Fibroblast of skin of left biceps (primary cell): ENCODE measurements at regions not wholly inside any gene's neighbourhood (a gene's known extent, or its start where the extent isn't known, plus 50 kb on each side); places are given as distances from the start of the nearest gene placed in this dataset.

Experiments
- DNase-seq, 2 experiments: peaks; one replicate each; pipeline ENCODE4 v3.0.0-alpha.2; 2013; ENCODE audit warnings: low read depth in 2 of 2

DNA sequence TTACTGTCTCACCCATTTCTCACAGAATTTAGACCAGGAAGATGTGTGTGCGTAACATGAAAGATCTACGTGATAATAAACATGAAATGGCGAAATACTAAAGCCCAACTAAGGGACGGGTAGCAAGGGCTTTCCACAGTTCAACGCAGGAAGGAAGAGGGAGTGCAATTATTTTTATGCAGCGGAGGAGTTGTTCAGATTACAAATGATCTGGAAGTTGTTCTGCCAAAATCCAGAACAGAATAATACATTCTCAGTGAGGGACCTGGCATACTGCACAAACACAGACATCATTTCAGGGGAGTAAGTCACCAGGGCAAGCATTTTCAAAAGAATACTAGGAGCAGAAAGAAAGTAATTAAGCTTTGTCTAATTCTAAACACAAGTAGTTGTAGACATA is 133.6 kb upstream of the RAP2B start:
- no peak for DNase-seq

DNA sequence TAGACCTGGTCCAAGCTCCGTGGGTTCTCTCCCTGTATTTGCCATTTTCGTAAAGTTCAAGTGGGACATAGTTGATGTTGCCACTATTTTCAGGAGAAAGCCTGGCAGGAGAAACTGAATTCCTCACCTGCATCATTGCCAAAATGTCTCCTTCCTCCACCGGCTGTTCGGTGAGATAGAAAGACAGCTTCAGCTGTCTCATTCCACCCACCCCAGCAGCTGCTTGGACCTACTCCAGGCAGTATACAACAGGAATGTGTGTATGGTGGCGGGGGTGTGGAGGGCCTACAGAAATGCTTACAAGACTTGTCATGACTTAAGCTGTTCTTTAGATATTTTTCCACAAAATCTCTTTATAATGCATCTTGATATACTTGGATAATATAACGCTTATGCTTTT is 132.7 kb upstream of the RAP2B start:
- peak; percentile 63 to 66 for DNase-seq

DNA sequence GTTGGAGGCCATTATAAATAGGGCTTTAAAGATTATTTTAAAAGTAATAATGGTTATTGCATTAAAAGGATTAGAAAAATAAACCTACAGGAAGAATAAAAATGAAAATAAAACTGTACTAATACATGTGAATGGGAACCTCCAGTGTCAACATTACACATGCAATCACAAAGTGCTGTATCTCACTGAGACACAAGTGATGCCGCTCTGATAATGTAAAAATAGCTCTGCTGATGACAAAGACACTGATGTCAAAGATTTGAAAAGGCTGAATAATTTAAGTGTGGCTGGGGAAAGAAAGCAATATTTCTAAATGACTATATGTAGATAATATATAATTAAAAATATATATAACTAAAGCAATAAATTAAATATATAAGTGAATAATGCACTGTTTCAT is 129.1 kb upstream of the RAP2B start:
- DNase-seq: no peak

DNA sequence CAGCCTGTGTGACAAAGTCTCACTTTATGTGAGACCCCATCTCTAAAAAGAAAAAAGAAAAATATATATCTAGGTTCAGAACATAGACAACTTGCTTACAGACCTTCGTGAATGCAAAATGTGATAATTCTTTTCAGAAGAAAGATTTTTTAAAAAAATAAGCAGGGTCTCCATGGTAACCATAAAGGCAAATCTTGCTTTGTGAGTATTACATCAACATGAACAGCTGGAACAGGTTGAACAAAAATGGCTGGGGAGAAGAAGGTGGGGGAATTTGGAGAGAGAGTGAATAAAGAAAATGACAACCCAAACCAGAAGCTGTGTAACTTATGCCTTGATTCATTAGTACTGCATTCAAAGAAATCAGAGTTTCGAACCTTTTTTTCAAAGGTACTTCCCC is 125.2 kb upstream of the RAP2B start:
- DNase-seq: no peak

DNA sequence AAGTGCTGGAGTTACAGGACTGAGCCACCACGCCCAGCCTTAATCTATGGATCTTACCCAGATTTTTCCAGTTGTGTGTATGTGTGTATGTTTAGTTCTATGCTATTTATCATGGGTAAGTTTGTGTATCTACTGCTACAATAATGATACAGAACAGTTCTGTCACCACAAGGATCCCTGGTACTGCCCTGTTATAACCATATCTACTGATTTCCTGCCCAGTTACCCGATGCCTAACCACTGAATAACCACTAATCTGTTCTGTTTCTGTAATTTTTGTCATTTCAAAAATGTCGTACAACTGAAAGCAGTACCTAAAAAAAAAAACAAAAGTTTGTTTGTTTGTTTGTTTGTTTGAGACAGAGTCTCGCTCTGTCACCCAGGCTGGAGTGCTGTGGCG is 123.7 kb upstream of the RAP2B start:
- DNase-seq: no peak

DNA sequence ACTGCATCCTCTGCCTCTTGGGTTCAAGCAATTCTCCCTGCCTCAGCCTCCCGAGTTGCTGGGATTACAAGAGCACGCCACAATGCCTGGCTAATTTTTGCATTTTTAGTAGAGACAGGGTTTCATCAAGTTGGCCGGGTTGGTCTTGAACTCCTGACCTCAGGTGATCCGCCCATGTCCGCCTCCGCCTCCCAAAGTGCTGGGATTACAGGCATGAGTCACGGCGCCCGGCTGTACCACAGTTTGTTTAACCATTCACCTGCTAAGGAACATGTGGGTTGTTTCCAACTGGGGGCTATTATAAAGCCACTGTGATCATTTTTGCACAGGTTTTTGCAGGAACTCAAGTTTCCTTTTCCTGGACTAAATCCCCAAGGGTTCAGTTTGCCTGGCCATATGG is 123.2 kb upstream of the RAP2B start:
- DNase-seq: no peak

DNA sequence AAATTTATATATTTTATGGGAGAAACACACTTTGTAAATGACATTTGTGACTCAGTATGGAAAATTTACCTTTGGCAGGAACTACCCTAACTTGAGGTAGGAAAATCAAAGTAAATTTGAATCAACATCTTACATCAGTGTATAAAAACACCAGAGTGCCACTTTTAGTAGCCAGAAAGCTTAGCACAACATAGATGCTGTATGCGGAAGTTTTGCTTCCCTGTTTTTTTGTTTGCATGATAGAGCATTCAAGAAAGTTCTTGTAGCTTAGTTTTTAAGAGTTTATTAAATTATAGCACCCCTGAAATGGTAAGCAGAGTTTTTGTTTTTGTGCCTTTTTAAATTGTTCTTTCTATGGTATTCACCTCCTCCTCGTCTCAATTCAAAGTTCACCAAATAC is 120.8 kb upstream of the RAP2B start:
- DNase-seq: no peak

DNA sequence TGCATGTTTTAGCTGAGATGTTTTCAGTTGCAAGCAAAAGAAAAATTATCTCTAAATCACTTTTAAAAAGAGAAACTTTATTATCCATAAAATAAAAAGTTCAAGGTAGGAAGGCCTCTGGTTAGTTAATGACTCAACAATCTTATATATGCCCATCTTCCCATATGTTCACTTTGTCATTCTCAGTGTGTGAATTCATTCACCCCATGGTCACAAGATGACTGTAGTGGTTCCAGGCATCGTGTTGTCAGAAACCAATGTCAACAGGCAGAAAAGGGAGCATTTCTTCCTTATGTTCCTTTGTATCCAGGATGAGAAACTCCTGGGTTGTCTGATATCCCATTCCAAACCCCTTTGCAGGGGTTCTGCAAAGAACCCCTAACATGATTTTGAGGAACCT is 119.9 kb upstream of the RAP2B start:
- DNase-seq: no peak

DNA sequence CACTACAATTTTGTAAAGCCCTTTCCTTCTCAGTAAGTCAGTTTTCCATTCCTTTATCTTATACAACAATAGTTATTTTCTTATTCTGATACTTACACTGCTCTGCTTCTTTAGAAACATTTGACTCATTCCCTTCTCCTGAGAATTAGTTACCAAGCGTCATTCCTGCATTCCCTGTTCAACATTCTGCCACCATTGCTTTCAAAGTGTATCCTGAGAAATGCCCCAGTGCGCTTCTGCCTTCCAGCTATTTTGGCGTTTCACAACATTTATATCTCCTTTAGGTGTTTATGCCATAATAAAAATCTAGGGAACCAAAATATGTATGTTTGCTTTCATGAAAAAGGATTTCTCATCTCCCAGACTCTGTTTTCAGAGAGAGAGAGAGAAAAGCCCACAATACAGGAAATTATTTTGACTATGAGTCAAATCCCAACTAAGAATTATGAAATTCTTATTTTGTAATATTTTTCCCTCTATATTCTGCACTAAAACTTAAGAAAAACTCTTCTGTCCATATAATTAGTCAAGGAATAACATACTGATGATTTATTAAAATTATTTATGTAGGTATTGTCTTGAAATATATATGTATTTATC is 118.2 kb upstream of the RAP2B start:
- DNase-seq: no peak

DNA sequence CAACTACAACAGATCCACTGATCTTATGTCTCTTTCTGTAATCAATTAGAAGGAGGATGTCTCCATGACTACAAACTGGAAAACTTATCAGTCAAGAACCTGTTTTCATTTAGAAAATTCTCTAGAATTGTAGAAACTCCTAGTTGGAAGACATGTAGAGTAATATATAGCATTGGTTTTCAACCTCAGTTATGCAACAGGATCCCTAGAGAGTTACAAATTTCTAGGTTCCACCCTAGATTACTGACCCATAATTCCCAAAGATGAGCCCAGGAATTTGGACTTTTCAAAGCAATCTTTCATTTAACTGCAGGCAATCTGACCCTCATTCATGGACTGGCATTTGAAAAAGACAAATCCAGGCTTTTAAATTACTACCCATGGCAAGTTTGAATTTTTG is 116.9 kb upstream of the RAP2B start:
- DNase-seq: no peak

DNA sequence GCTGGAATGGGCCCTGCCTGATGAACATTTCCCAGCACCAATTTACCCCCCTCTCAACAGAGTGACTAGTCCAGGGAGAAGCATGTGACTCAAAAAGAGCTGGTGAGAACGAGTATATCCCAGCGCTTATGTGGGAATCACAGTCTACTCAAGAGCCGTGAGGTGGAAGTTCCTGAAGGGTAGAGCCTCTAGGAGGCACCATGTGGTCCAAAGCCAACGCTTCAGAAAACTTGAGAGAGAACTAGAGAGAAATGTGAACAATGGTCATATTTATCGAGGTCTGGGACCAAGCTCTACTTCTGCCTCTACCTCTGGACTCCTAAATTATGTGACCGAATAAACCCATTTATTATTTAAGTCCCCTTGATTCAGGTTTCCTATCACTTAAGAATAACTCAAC is 111.0 kb upstream of the RAP2B start:
- no peak for DNase-seq

DNA sequence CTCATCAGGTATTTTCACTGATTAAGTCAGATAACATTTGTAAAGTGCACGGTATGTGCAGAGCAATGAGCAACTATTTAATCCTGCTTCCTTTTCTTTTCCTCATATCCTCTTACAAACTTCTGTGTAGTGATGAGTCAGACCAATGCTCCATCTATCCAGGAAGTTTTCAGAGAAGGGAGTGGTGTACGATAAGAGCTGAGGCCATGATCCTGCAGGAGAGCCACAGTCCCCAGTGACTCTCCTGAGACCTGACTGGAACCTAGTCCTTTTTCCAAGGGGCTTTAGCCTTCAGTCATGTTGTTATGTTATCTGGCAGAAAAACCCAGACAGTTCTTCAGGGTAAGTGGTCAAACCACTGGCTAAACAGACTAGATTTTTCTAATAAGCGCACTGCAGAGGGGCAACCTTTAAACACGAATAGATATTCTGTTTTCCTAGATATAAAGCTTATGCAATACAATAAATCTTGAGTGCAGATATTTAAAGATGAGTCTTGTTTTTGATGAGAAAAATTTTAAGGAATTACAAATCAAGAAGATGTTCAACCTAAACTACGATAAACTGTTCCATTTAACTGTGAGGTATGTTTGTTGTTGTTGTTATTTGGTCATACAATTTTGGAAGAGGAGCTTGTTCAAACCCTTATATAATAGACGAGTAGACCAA is 110.5 kb upstream of the RAP2B start:
- DNase-seq: peak in 1 of 2 experiments; percentile 46

DNA sequence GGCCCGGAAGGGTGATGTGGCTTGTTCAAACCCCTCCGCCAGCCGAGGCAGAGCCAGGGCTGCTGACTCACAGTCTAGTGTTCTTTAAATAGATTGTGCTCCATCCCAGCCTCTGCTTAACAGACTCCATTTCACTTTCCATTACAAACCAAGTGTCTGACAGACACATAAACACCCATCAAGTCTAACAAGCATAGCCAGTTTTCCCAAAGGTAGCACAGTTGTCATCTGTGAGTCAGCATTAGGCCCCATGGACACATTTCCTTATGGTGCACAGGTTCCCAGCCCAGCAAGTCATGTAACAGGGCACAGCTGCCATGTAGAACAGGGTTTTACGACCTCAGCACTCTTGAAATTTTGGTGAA is 109.9 kb upstream of the RAP2B start:
- DNase-seq: peak in 1 of 2 experiments; percentile 73

DNA sequence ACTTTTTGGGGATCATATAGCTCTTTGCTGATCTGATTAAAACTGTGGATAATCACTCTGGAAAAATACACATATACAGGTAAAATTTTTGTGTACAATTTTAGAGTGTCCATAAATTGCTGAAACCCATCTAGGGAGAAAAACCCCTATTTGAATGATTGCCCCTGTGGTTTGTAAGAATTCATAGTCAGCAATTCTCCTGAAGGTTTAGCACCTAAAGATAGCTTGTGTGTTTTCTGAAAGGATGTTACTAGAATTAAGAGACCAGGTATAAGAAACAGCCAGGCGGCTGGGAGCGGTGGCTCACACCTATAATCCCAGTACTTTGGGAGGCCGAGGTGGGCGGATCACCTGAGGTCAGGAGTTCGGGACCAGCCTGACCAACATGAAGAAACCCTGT is 106.8 kb upstream of the RAP2B start:
- DNase-seq: no peak

DNA sequence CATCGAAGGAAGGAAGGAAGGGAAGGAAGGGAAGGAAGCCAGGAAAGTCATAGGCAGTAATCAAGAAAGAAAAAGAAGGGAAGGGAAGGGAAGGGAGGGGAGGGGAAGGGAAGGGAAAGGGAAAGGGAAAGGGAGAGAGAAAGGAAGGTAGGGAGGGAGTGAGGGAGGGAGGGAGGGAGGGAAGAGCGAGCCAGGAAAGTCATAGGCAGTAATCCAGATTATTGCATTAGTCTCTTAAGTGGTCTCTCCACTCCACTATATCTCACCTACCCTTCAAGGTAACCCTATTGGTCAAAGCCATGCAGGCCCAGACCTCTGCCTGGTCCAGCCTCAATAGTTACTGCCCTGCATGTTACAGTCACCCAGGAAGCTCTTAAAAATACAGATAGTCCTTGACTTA is 106.2 kb upstream of the RAP2B start:
- DNase-seq: no peak

DNA sequence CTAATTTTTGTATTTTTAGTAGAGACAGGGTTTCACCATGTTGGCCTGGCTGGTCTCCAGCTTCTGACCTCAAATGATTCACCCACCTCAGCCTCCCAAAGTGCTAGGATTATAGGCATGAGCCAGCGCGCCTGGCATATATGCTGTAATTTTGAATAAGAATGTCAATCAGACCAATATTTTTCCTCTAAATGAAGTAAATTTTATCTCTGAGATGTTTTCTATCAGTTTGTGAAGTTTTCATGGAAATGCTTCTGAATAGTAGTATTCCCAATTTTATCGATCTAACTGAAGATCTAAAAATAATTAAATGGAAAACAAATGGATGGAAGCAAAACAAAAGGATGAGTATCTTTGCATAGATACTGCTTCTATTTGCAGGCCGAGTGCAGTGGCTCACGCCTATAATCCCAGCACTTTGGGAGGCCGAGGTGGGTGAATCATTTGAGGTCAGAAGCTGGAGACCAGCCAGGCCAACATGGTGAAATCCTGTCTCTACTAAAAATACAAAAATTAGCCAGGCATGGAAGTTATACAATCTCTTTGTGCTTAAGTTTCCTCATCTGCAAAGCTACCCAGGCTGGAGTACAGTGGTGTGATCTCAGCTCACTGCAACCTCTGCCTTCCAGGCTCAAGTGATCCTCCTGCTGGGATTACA is 103.9 kb upstream of the RAP2B start:
- peak in 1 of 2 experiments; percentile 42 for DNase-seq

DNA sequence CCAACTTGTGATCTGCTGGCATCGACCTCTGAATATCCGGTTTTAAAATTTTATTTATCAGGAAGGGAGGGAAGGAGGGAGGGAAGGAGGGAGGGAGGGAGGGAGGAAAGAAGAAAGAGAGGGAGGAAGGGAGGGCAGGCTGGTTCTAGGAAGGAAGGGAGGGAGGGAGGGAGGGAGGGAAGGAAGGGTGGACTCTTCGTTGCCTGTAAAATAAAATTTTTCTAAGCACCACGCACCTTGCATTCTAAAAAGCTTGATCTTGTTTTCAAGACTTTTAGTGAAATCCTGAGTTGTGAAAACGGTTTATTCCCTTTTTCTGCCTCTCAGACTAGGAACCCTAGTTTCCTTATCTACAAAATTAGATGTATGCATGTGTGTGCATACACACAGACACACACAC is 101.7 kb upstream of the RAP2B start:
- no peak for DNase-seq

DNA sequence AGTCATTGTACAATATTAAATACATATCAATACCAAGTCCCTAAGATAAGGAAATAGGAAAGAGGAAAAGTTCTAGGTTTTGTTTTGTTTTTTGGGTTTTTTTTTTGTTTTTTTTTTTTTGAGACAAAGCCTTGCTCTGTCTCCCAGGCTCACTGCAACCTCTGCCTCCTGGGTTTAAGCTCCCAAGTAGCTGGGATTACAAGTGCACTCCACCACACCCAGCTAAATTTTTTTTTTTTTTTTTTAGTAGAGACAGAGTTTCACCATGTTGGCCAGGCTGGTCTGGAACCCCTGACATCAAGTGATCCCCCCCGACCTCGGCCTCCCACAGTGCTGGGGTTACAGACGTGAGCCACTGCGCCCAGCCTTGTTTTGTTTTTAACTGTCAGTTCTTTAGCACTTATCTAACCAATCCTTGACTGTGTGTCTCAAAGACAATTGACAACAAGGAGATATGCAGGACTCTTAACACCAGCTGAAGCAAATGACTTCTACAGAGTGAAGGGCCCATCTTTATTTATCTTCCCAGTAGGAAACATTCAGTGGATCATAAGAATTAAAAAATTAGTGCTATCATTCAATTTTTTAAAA is 100.0 kb upstream of the RAP2B start:
- DNase-seq: no peak

DNA sequence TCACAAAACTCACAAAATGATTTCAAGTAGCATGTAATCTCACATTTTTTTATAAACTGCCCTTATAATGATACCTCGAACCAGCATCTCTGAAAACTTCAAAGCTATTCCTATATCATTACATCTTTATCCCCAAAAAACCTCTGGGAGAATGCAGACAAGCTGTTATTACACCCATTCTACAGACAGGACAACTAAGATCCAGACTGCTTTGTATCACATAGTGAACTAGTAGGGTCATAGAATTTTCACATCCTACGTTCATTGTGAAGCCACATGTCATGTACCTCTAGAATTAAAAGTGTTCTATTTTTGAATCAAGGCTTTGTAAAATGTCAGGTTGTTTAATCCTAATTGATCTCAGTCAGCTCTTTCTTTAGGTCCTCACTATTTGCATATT is 98.7 kb upstream of the RAP2B start:
- DNase-seq: no peak

DNA sequence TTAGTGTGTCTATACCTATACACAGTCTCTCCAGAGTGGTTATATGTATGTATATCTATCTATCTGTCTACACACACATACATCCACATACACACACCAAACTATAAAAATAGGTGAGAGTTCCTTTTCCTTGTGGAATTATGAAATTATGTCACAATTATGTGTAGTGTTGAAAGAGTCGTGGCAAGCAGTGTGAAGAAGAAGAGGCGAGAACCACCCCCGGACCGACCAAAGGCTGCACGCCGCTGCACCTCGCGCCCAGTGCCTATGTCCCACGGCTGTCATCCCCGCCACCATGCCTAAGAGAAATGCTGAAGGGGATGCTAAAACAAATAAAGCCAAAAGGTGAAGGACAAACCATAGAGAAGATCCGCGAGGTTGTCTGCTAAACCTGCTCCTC is 95.0 kb upstream of the RAP2B start:
- no peak for DNase-seq

DNA sequence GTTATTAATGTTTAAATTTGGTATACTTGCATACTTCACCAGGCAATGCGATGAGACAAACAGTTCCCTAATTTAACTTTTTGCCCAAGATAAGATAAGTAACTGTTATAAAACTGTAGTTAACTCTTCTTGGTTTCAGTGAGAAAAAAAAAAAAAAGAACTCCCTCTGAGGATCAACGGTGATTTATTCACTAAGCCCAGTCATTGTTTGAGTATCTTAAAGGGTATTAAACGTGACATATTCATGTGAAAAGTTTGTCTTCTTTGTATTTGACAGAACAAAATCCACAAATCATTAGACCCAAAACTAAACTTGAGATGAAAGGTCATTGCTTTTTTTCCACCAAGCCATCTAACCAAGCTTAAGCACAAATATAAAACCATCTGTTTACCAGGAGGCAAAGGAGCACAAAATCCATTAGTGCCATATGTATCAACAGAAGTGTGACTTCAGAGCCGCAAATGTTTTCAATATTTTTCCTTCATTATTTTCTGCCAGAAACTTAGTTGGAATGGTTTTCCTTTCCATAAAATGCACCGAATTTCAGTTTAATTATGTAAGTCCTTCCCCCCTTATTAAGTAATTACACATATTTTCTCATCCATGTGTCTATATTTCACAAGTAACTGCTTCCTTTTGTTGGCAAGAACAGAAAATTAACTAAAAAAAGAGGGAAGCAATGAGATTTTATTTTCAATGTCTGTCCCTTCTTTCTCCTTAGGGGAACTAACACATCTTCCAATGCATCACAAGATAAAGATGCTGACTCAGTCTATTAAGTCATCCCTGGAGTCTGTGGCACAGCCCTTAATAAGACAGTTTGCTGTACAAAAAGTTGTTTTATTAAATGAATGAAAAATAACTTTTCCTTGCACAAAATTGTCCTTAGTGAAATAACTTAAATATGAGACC is 92.2 kb upstream of the RAP2B start:
- DNase-seq: no peak

DNA sequence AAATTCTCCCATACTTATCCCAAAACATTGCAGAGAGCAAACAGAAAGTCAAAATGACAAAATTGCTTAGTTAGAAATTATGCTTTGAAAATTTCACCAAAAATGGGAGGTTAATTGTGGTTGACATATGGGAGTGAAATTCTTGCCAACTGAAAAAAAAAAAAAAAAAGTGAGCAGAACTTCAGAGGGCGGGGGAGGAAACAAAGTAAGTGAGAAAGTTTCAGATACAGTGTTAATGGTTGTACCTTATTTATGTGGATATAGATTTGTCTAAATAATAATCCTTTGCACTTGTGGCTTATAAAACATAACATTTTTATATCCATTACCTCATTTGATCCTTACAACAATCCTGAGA is 91.5 kb upstream of the RAP2B start:
- no peak for DNase-seq
